ENCODE measurements at regions not wholly inside any gene's neighbourhood (a gene's known extent, or its start where the extent isn't known, plus 50 kb on each side); places are given as distances from the start of the nearest gene placed in this dataset.
"Not testable (repeated sequence)": the region's sequence is repeated elsewhere in the genome, so short reads cannot be mapped to it uniquely, and the experiment has no call there.

GRCh38 chr6:21942897-21943296, 349.3 kb downstream of the SOX4 start:
- no peak for DNase-seq (ENCODE audit: extremely low spot score)
- ChIA-PET POLR2A (no interaction called here), CTCF (interaction anchor here (1.3 kb wide), 1 partner anchor 24 kb away, joined by 3 read pairs; no protein-coding TSS in a partner anchor)
- TF ChIP-seq CTCF (IDR thresholded peaks at IDR 0.05; ENCODE audit: control extremely low read depth, extremely low read depth, low read depth, missing control alignments): no peak

- no peak for TF ChIP-seq CTCF (IDR thresholded peaks at IDR 0.05; ENCODE audit: control extremely low read depth, extremely low read depth, low read depth, missing control alignments)
- ChIA-PET POLR2A (no interaction called here), CTCF (interaction anchor here (1.1 kb wide), 1 partner anchor 12 kb away, joined by 4 read pairs; no protein-coding TSS in a partner anchor)
- no peak for DNase-seq (ENCODE audit: extremely low spot score)
These were observed 350.5 kb downstream of the PRL start for GRCh38 chr6:21946298-21946783.

- DNase-seq (ENCODE audit: extremely low spot score); POLR2A ChIA-PET: not testable (repeated sequence)
- CTCF ChIA-PET: interaction anchor here (1.0 kb wide), 1 partner anchor 10 kb away, joined by 3 read pairs; no protein-coding TSS in a partner anchor
These were observed 349.6 kb downstream of the PRL start for GRCh38 chr6:21947227-21947626.

GRCh38 chr6:21947731-21948386, 349.0 kb downstream of the PRL start:
- ChIA-PET CTCF (interaction anchor here (1.0 to 1.7 kb wide), 2 partner anchors 9 to 24 kb away, joined by 3 to 6 read pairs; no protein-coding TSS in a partner anchor), POLR2A (no interaction called here)
- no peak for DNase-seq (ENCODE audit: extremely low spot score)
- TF ChIP-seq CTCF (IDR thresholded peaks at IDR 0.05; ENCODE audit: control extremely low read depth, extremely low read depth, low read depth, missing control alignments): no peak

GRCh38 chr6:21949211-21949801, 347.5 kb downstream of the PRL start:
- POLR2A ChIA-PET: no interaction called here
- CTCF ChIA-PET: interaction anchor here (1.3 to 1.7 kb wide), 2 partner anchors 22 to 35 kb away, joined by 3 to 6 read pairs; no protein-coding TSS in a partner anchor
- no peak for DNase-seq (ENCODE audit: extremely low spot score)
- no peak for TF ChIP-seq CTCF (IDR thresholded peaks at IDR 0.05; ENCODE audit: control extremely low read depth, extremely low read depth, low read depth, missing control alignments)

- no peak for TF ChIP-seq CTCF (IDR thresholded peaks at IDR 0.05; ENCODE audit: control extremely low read depth, extremely low read depth, low read depth, missing control alignments)
- ChIA-PET POLR2A (no interaction called here), CTCF (interaction anchor here (1.2 to 1.4 kb wide), 3 partner anchors 8 to 16 kb away, joined by 4 to 7 read pairs (median 4); no protein-coding TSS in a partner anchor)
- DNase-seq (ENCODE audit: extremely low spot score): no peak
These were observed 344.5 kb downstream of the PRL start for GRCh38 chr6:21952367-21952766.
